PC-9 (cell line): ENCODE measurements at regions not wholly inside any gene's neighbourhood (a gene's known extent, or its start where the extent isn't known, plus 50 kb on each side); places are given as distances from the start of the nearest gene placed in this dataset.

Experiments used
- BruUV-seq: library from RNA; stranded (reverse); fragments of 400-500 nt; replicated peaks from 2 replicates; lab custom pipeline; 2021; lab: Mats Ljungman, UMichigan
- CTCF ChIA-PET: fragments of 300-600 bp; sonication (Branson Sonifier 250); formaldehyde crosslinking; loops from one replicate; lab custom pipeline; 2022; ENCODE audit warnings: antibody characterized with exemption; lab: Charles Lee
- POLR2A ChIA-PET: fragments of 300-600 bp; sonication (Branson Sonifier 250); formaldehyde crosslinking; loops from one replicate; lab custom pipeline; 2022; ENCODE audit warnings: antibody characterized with exemption; ENCODE audit not compliant: unreplicated experiment; lab: Charles Lee
- DNase-seq, 2 experiments: peaks; one replicate each; pipeline versions ENCODE4 v3.0.0 to v3.0.0-alpha.2; 2015 to 2022; ENCODE audit warnings: mixed read lengths in 1 of 2
- H2AFZ ChIP-seq: fragments of 200-600 bp; sonication (generic); 2 replicates; pipeline ENCODE4 v1.8.1; 2017; ENCODE audit warnings: antibody characterized with exemption
- H3F3A ChIP-seq: fragments of 200-600 bp; sonication (generic); 2 replicates; pipeline ENCODE4 v1.8.1; 2017; ENCODE audit warnings: antibody characterized with exemption, mild to moderate bottlenecking, low read depth; ENCODE audit not compliant: insufficient read depth
- H3K27ac ChIP-seq: fragments of 200-600 bp; sonication (generic); 2 replicates; pipeline ENCODE4 v1.6.1; 2016; ENCODE audit warnings: mixed run types
- H3K27me3 ChIP-seq: fragments of 200-600 bp; sonication (generic); 2 replicates; pipeline ENCODE4 v1.6.1; 2016; ENCODE audit warnings: low read depth, mixed run types; ENCODE audit not compliant: insufficient read depth
- H3K36me3 ChIP-seq: fragments of 200-600 bp; sonication (generic); 2 replicates; pipeline ENCODE4 v1.6.1; 2016; ENCODE audit warnings: low read depth, mixed run types
- H3K4me1 ChIP-seq: fragments of 200-600 bp; sonication (generic); replicated peaks from 2 replicates; pipeline ENCODE4 v1.6.1; 2016; ENCODE audit warnings: mixed run types; ENCODE audit not compliant: insufficient read depth
- H3K4me2 ChIP-seq: fragments of 200-600 bp; sonication (generic); 2 replicates; pipeline ENCODE4 v1.6.1; 2017; ENCODE audit warnings: mixed run types
- H3K4me3 ChIP-seq: fragments of 200-600 bp; sonication (generic); 2 replicates; pipeline ENCODE4 v1.6.1; 2016; ENCODE audit warnings: mixed run types
- H3K79me2 ChIP-seq: fragments of 200-600 bp; sonication (generic); 2 replicates; pipeline ENCODE4 v1.6.1; 2017; ENCODE audit warnings: low read depth, mixed run types
- H3K9me2 ChIP-seq: fragments of 200-600 bp; sonication (generic); 2 replicates; pipeline ENCODE4 v1.8.1; 2017; ENCODE audit warnings: mild to moderate bottlenecking; ENCODE audit not compliant: insufficient read depth
- H3K9me3 ChIP-seq: fragments of 200-600 bp; sonication (generic); 2 replicates; pipeline ENCODE4 v1.8.1; 2016; ENCODE audit warnings: low read depth; ENCODE audit not compliant: insufficient read depth
- H4K20me1 ChIP-seq: fragments of 200-600 bp; sonication (generic); 2 replicates; pipeline ENCODE4 v1.8.1; 2017; ENCODE audit not compliant: insufficient read depth
- EZH2 ChIP-seq: fragments of 200-600 bp; sonication (generic); IDR thresholded peaks from 2 replicates; pipeline ENCODE4 v1.8.0; 2017; ENCODE audit warnings: antibody characterized with exemption, low read depth
- intact Hi-C: fragments of 100-400 bp; cut with micrococcal nuclease; formaldehyde crosslinking; loops from one replicate; pipeline ENCODE4 v1.10.0; 2022; ENCODE audit not compliant: unreplicated experiment
- TF ChIP-seq, protein P1 (sequence below): fragments of 200-600 bp; sonication (generic); conservative IDR thresholded peaks from 2 replicates; pipeline ENCODE4 v1.6.1; 2017; ENCODE audit warnings: mixed run types, antibody characterized with exemption, mild to moderate bottlenecking, moderate library complexity

DNA sequence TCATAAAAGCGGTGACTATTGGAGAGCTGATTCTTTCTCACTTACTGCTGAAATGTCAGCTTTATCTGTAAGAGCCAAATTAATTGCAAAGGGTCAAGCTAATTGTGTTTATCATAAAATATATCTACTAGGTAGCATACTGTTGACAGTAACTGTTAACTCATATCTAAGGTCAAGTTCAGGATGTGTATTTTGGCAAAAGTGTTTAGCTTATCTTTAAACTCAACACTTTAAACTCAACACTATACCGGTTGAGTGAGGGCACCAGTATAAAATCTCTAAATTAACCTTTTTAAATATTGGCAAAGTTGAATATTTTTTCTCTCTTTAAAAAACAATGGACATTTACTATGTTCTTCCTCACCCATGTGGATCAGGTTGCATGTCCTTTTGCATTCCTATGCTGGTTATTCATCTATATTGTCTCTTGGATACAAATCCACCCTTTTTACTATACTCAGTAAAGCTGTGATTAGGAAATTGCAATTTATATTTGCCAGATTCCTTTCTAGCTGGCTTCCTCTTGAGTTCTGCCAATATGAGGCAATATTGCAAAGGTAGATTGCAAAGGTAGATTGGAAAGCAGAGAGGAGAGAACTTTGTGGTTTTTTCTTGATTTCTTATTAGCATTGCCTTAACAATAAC, 344.6 kb upstream of the DCBLD2 start:
- CTCF ChIA-PET: no interaction called here
- H4K20me1 ChIP-seq: no peaks in the 10 kb centered on the region
- no peak overlapping the region for H3K4me2 ChIP-seq
- H3K9me2 ChIP-seq: no peaks in the 10 kb centered on the region
- H3K4me1 ChIP-seq: peaks cover 12% of the 10 kb centered on the region
- no peak overlapping the region for H3K4me3 ChIP-seq
- H3K27me3 ChIP-seq: no peaks in the 10 kb centered on the region
- no peaks in the 10 kb centered on the region for H3K9me3 ChIP-seq
- intact Hi-C loops: loop anchor here (10.0 kb wide), 1 partner anchor 509 kb away; no protein-coding TSS in a partner anchor
- peak overlapping the region; percentile 8; the same call in 1 of the 2 replicates for H2AFZ ChIP-seq
- POLR2A ChIA-PET: no interaction called here
- BruUV-seq: no TSS peak
- H3K79me2 ChIP-seq: no peaks in the 10 kb centered on the region
- peak in 1 of 2 experiments; percentile 60 for DNase-seq
- H3F3A ChIP-seq: no peaks in the 10 kb centered on the region
- H3K36me3 ChIP-seq: no peaks in the 10 kb centered on the region
- no peak overlapping the region for H3K27ac ChIP-seq
- TF ChIP-seq EZH2: no peak
- TF ChIP-seq, protein P1, sequence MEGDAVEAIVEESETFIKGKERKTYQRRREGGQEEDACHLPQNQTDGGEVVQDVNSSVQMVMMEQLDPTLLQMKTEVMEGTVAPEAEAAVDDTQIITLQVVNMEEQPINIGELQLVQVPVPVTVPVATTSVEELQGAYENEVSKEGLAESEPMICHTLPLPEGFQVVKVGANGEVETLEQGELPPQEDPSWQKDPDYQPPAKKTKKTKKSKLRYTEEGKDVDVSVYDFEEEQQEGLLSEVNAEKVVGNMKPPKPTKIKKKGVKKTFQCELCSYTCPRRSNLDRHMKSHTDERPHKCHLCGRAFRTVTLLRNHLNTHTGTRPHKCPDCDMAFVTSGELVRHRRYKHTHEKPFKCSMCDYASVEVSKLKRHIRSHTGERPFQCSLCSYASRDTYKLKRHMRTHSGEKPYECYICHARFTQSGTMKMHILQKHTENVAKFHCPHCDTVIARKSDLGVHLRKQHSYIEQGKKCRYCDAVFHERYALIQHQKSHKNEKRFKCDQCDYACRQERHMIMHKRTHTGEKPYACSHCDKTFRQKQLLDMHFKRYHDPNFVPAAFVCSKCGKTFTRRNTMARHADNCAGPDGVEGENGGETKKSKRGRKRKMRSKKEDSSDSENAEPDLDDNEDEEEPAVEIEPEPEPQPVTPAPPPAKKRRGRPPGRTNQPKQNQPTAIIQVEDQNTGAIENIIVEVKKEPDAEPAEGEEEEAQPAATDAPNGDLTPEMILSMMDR: no peak

DNA sequence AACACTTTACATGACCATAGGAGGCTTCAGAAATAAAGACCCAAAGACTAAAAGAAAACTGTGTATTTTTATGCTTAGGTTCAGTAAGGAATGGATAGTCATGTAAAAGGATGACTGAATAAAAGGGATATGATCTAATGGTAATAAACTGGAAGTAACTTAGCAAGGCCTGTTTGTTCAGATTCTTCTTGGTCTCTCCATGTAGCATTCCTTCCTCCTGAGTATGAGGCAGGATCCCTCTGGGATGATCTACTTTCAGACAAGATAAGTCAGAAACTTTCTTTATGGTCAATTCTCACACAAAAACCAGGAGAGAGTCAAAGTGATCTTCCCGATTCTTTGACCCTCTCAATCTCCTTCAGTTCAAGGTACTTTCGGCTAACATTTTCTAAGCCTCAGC, 340.8 kb upstream of the DCBLD2 start:
- no peak overlapping the region for H2AFZ ChIP-seq
- no peaks in the 10 kb centered on the region for H3K36me3 ChIP-seq
- no peaks in the 10 kb centered on the region for H4K20me1 ChIP-seq
- BruUV-seq: no TSS peak
- H3K27me3 ChIP-seq: no peaks in the 10 kb centered on the region
- ChIA-PET POLR2A (no interaction called here), CTCF (no interaction called here)
- H3K9me2 ChIP-seq: no peaks in the 10 kb centered on the region
- no peak overlapping the region for H3K4me2 ChIP-seq
- H3K27ac ChIP-seq: no peak overlapping the region
- no peak overlapping the region for H3K4me3 ChIP-seq
- intact Hi-C loops: loop anchor here (10.0 kb wide), 1 partner anchor 513 kb away; no protein-coding TSS in a partner anchor
- TF ChIP-seq EZH2: no peak
- TF ChIP-seq, protein P1: no peak
- H3K4me1 ChIP-seq: peaks cover 12% of the 10 kb centered on the region
- no peaks in the 10 kb centered on the region for H3K9me3 ChIP-seq
- DNase-seq: no peak
- no peaks in the 10 kb centered on the region for H3F3A ChIP-seq
- no peaks in the 10 kb centered on the region for H3K79me2 ChIP-seq

DNA sequence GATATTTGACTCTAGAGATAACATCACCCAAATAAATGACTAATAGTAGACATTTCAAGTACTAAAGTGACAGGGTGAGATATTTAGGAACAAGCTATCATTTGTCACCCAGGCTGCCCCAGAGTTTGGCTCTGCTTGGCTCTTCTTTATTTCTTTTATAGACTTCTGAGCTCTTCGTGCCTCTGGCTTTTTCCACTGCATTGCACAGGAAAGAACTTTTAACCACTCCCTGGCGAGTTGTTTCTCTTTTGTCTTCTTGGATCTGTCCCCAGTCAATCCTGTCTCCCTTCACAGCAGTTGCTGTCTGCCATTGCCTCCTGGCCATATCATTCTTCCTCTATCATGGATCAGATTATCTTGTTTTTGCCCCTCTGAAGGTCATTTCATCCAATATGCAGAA, 339.2 kb upstream of the DCBLD2 start:
- Histone ChIP-seq H4K20me1 (no peaks in the 10 kb centered on the region), H3K4me2 (no peak overlapping the region), H3K79me2 (no peaks in the 10 kb centered on the region), H3K9me2 (no peaks in the 10 kb centered on the region), H3K27ac (no peak overlapping the region), H3F3A (no peaks in the 10 kb centered on the region), H3K36me3 (no peaks in the 10 kb centered on the region), H3K27me3 (no peaks in the 10 kb centered on the region), H3K4me1 (no peaks in the 10 kb centered on the region), H2AFZ (no peak overlapping the region), H3K4me3 (no peak overlapping the region), H3K9me3 (no peaks in the 10 kb centered on the region)
- DNase-seq: no peak
- intact Hi-C loops: loop anchor here (10.0 kb wide), 1 partner anchor 514 kb away; no protein-coding TSS in a partner anchor
- no TSS peak for BruUV-seq
- ChIA-PET CTCF (no interaction called here), POLR2A (interaction anchor here (0.6 kb wide), 1 partner anchor 287 kb away, joined by 3 read pairs; no protein-coding TSS in a partner anchor)
- no peak for TF ChIP-seq EZH2
- TF ChIP-seq, protein P1: no peak
